SK-N-MC (cell line): ENCODE measurements at regions not wholly inside any gene's neighbourhood (a gene's known extent, or its start where the extent isn't known, plus 50 kb on each side); places are given as distances from the start of the nearest gene placed in this dataset.

Experiments
- EZH2 ChIP-seq: fragments of 200-600 bp; sonication (generic); IDR thresholded peaks from one replicate; pipeline ENCODE4 v1.6.1; 2017; ENCODE audit warnings: antibody characterized with exemption
- FOXP2 ChIP-seq: optimal IDR thresholded peaks from 2 replicates; pipeline ENCODE3; 2011; ENCODE audit warnings: mild to moderate bottlenecking, moderate library complexity; ENCODE audit not compliant: insufficient read depth; ENCODE audit errors: extremely low read length, control extremely low read depth
- POLR2AphosphoS5 ChIP-seq: IDR thresholded peaks from 2 replicates; pipeline ENCODE4 v1.6.1; 2012; ENCODE audit warnings: mild to moderate bottlenecking, low read depth, low read length, borderline replicate concordance

GRCh38 chr9:121557581-121558447, 58.2 kb upstream of the GGTA1 start:
- TF ChIP-seq EZH2: no peak
- no peak for TF ChIP-seq POLR2AphosphoS5
- no peak for TF ChIP-seq FOXP2
